B cell (primary cell): ENCODE measurements at regions not wholly inside any gene's neighbourhood (a gene's known extent, or its start where the extent isn't known, plus 50 kb on each side); places are given as distances from the start of the nearest gene placed in this dataset.
"Not testable (repeated sequence)": the region's sequence is repeated elsewhere in the genome, so short reads cannot be mapped to it uniquely, and the experiment has no call there.

ENCODE experiments used
- ATAC-seq: fragments of 200-7000 bp; cut with Tn5 transposase; one replicate; pipeline ENCODE4 v1.10.0; 2021; ENCODE audit warnings: low read depth, mild to moderate bottlenecking, moderate number of reproducible peaks, moderate library complexity
- CTCF ChIA-PET: fragments of 350-600 bp; sonication (Branson Sonifier 250); formaldehyde crosslinking; loops from one replicate; lab custom pipeline; 2021; ENCODE audit warnings: antibody characterized with exemption, inconsistent platforms; lab: Charles Lee
- POLR2A ChIA-PET: fragments of 350-600 bp; sonication (Branson Sonifier 250); formaldehyde crosslinking; loops from one replicate; lab custom pipeline; 2021; ENCODE audit warnings: antibody characterized with exemption; lab: Charles Lee
- DNase-seq: peaks from one replicate; pipeline ENCODE4 v3.0.0; 2013
- H2AFZ ChIP-seq: 2 replicates; pipeline ENCODE4 v1.6.1; 2012; ENCODE audit warnings: mild to moderate bottlenecking, low read depth, low read length; ENCODE audit not compliant: insufficient read depth, poor library complexity, severe bottlenecking
- H3K27ac ChIP-seq, 2 donors: 1 replicate in 1 of 2; 2 replicates in 1 of 2; pipeline ENCODE4 v1.5.1; 2012 to 2013; ENCODE audit warnings: low read length in 2 of 2, mild to moderate bottlenecking in 2 of 2, moderate library complexity in 1 of 2
- H3K27me3 ChIP-seq, 4 experiments: fragments of 200-600 bp in 1 of 4; sonication (generic) in 1 of 4; replicated peaks in 1 of 4; 1 replicate in 2 of 4; 2 replicates in 2 of 4; pipeline versions ENCODE4 v1.6.1 to v1.7.0; 2013 to 2016; ENCODE audit warnings: low read length in 3 of 4, mild to moderate bottlenecking in 2 of 4, mixed read lengths in 1 of 4, moderate library complexity in 1 of 4; ENCODE audit not compliant: insufficient read depth in 4 of 4, control insufficient read depth in 3 of 4; ENCODE audit errors: control extremely low read depth in 1 of 4
- H3K36me3 ChIP-seq, 2 experiments: replicated peaks in 1 of 2; 1 replicate in 1 of 2; 2 replicates in 1 of 2; pipeline versions ENCODE4 v1.6.1 to v1.7.1; 2013; ENCODE audit warnings: low read length in 1 of 2; ENCODE audit not compliant: insufficient read depth in 2 of 2, control insufficient read depth in 1 of 2; ENCODE audit errors: control extremely low read depth in 1 of 2, extremely low read depth in 1 of 2
- H3K4me1 ChIP-seq, 2 donors: fragments of 200-600 bp in 1 of 2; sonication (generic) in 1 of 2; 1 replicate in 1 of 2; 2 replicates in 1 of 2; pipeline versions ENCODE4 v1.5.1 to v1.6.1; 2013 to 2017; ENCODE audit warnings: low read length in 2 of 2; ENCODE audit not compliant: control insufficient read depth in 2 of 2, insufficient read depth in 2 of 2
- H3K4me2 ChIP-seq: replicated peaks from 2 replicates; pipeline ENCODE3; 2012; ENCODE audit warnings: mild to moderate bottlenecking, low read depth, low read length; ENCODE audit not compliant: poor library complexity, severe bottlenecking
- H3K4me3 ChIP-seq, 5 experiments: fragments of 200-600 bp in 1 of 5; sonication (generic) in 1 of 5; 1 replicate in 3 of 5; 2 replicates in 2 of 5; pipeline versions ENCODE4 v1.5.1 to v1.7.0; 2011 to 2016; ENCODE audit warnings: low read length in 4 of 5, mild to moderate bottlenecking in 4 of 5, low read depth in 2 of 5, control low read depth in 1 of 5, moderate library complexity in 1 of 5; ENCODE audit not compliant: insufficient read depth in 1 of 5; ENCODE audit errors: control extremely low read depth in 1 of 5, extremely low read depth in 1 of 5
- H3K79me2 ChIP-seq: fragments of 200-600 bp; sonication (generic); one replicate; pipeline ENCODE4 v1.6.0; 2016; ENCODE audit warnings: low read length; ENCODE audit not compliant: control insufficient read depth, insufficient read depth
- H3K9ac ChIP-seq: fragments of 200-600 bp; sonication (generic); 2 replicates; pipeline ENCODE4 v1.6.1; 2017; ENCODE audit warnings: mild to moderate bottlenecking, low read length, moderate library complexity
- H3K9me3 ChIP-seq, 3 donors: one replicate each; pipeline versions ENCODE4 v1.6.1 to v1.7.1; 2013; ENCODE audit warnings: low read length in 2 of 3; ENCODE audit not compliant: control insufficient read depth in 2 of 3, insufficient read depth in 1 of 3; ENCODE audit errors: control extremely low read depth in 1 of 3
- H4K20me1 ChIP-seq: 2 replicates; pipeline ENCODE4 v1.6.0; 2012; ENCODE audit warnings: mild to moderate bottlenecking, low read length; ENCODE audit not compliant: insufficient read depth, control insufficient read depth, poor library complexity, severe bottlenecking
- H3K27ac Mint-ChIP-seq: one replicate; pipeline ENCODE4 v1.8.0; 2021; ENCODE audit warnings: mixed read lengths
- H3K27me3 Mint-ChIP-seq: one replicate; pipeline ENCODE4 v1.8.0; 2021; ENCODE audit warnings: mixed read lengths
- H3K4me1 Mint-ChIP-seq: one replicate; pipeline ENCODE4 v1.8.0; 2021; ENCODE audit warnings: mixed read lengths
- H3K4me3 Mint-ChIP-seq: one replicate; pipeline ENCODE4 v1.8.0; 2021; ENCODE audit warnings: mixed read lengths
- H3K9me3 Mint-ChIP-seq: one replicate; pipeline ENCODE4 v1.8.0; 2022; ENCODE audit warnings: mixed read lengths; ENCODE audit not compliant: insufficient read depth
- EZH2 ChIP-seq: IDR thresholded peaks from 2 replicates; pipeline ENCODE4 v1.6.1; 2012; ENCODE audit warnings: borderline replicate concordance, low read depth, mild to moderate bottlenecking, moderate library complexity, low read length; ENCODE audit not compliant: insufficient read depth, poor library complexity, severe bottlenecking
- WGBS: methylation state at CpG from one replicate; pipeline ENCODE4 v1.1.5; 2013; ENCODE audit warnings: missing lambda C conversion rate; ENCODE audit not compliant: insufficient coverage; 5-methylcytosine and 5-hydroxymethylcytosine counted together
- intact Hi-C: fragments of 100-400 bp; cut with micrococcal nuclease; formaldehyde crosslinking; loops from one replicate; pipeline ENCODE4 v1.10.0; 2022
- TF ChIP-seq, protein P1 (sequence below): fragments of 200-600 bp; IDR thresholded peaks from one replicate; pipeline ENCODE4 v1.8.0; 2022; ENCODE audit warnings: antibody characterized with exemption, mild to moderate bottlenecking

DNA sequence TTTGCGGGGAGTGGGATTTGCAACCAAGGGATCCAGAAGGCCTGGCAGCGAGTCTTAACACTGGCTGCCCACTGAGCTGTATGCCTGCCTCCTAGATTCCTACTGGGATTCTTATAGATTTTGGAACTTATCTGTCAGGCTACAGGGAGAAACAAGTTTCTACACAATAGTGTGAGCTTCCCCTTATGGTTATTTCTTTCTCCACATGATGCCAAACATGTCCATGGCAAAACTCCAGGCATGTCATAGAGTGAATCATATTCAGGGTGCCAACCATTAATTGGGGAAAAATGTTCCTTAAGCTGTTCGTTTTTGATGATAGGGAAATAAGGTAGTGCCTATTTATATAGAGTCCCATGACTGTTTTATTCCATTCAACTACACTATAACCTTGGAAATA, 1185.2 kb upstream of the CELF4 start:
- CTCF ChIA-PET: interaction anchor here (0.6 kb wide), 1 partner anchor 10 kb away, joined by 3 read pairs; no protein-coding TSS in a partner anchor
- 80% methylated on average over 1 of the region's 3 CpGs for WGBS

DNA sequence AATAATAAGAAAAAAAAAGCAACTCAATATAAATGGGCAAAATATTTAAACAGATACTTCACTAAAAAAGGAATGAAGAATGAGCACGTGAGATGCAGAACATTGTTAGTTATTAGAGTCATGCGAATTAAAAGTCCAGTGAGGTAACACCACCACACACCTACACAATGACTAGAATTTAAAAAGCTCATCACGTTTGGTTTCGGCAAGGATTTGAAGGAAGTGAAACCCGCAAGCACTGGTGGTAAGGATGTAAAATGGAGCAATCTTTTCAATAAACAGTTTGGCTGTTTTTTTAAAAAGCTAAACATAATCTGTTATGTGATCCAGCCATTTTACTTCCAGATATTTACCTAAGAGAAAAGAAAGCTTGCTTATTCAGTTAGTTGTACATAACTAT, 1181.6 kb upstream of the CELF4 start:
- H3K9ac ChIP-seq: no peak overlapping the region
- H3K9me3 ChIP-seq: no peaks in the 10 kb centered on the region
- no peak overlapping the region for H2AFZ ChIP-seq
- intact Hi-C loops: no loop called here
- POLR2A ChIA-PET: no interaction called here
- Mint-ChIP-seq H3K27ac (no peak overlapping the region), H3K9me3 (peaks cover 2% of the 10 kb centered on the region), H3K4me3 (no peak overlapping the region), H3K4me1 (no peaks in the 10 kb centered on the region), H3K27me3 (no peaks in the 10 kb centered on the region)
- H3K36me3 ChIP-seq: no peaks in the 10 kb centered on the region
- TF ChIP-seq EZH2: no peak
- TF ChIP-seq, protein P1, sequence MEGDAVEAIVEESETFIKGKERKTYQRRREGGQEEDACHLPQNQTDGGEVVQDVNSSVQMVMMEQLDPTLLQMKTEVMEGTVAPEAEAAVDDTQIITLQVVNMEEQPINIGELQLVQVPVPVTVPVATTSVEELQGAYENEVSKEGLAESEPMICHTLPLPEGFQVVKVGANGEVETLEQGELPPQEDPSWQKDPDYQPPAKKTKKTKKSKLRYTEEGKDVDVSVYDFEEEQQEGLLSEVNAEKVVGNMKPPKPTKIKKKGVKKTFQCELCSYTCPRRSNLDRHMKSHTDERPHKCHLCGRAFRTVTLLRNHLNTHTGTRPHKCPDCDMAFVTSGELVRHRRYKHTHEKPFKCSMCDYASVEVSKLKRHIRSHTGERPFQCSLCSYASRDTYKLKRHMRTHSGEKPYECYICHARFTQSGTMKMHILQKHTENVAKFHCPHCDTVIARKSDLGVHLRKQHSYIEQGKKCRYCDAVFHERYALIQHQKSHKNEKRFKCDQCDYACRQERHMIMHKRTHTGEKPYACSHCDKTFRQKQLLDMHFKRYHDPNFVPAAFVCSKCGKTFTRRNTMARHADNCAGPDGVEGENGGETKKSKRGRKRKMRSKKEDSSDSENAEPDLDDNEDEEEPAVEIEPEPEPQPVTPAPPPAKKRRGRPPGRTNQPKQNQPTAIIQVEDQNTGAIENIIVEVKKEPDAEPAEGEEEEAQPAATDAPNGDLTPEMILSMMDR: no peak
- no peaks in the 10 kb centered on the region for H3K79me2 ChIP-seq
- H3K4me1 ChIP-seq: no peaks in the 10 kb centered on the region
- no peaks in the 10 kb centered on the region for H3K27me3 ChIP-seq
- no peak overlapping the region for H3K4me3 ChIP-seq
- H4K20me1 ChIP-seq: no peaks in the 10 kb centered on the region
- ATAC-seq: no peak
- CTCF ChIA-PET: no interaction called here
- DNase-seq: no peak
- no peak overlapping the region for H3K27ac ChIP-seq
- H3K4me2 ChIP-seq: no peak overlapping the region
- WGBS: no CpG with 5 or more reads among the region's 5 CpGs

More for the DNA sequence above, 1185.2 kb upstream of the CELF4 start:
- Histone ChIP-seq H3K4me3 (no peak overlapping the region), H3K27me3 (no peaks in the 10 kb centered on the region), H2AFZ (no peak overlapping the region), H3K36me3 (no peaks in the 10 kb centered on the region), H3K9me3 (no peaks in the 10 kb centered on the region), H4K20me1 (no peaks in the 10 kb centered on the region), H3K4me1 (no peaks in the 10 kb centered on the region), H3K9ac (no peak overlapping the region), H3K79me2 (no peaks in the 10 kb centered on the region), H3K27ac (no peak overlapping the region), H3K4me2 (no peak overlapping the region)
- Mint-ChIP-seq H3K27ac (no peak overlapping the region), H3K9me3 (peaks cover 2% of the 10 kb centered on the region), H3K4me3 (no peak overlapping the region), H3K4me1 (no peaks in the 10 kb centered on the region), H3K27me3 (no peaks in the 10 kb centered on the region)
- DNase-seq (no peak), ATAC-seq (no peak)
- intact Hi-C loops: no loop called here
- POLR2A ChIA-PET: no interaction called here
- TF ChIP-seq, protein P1: no peak
- TF ChIP-seq EZH2: no peak

DNA sequence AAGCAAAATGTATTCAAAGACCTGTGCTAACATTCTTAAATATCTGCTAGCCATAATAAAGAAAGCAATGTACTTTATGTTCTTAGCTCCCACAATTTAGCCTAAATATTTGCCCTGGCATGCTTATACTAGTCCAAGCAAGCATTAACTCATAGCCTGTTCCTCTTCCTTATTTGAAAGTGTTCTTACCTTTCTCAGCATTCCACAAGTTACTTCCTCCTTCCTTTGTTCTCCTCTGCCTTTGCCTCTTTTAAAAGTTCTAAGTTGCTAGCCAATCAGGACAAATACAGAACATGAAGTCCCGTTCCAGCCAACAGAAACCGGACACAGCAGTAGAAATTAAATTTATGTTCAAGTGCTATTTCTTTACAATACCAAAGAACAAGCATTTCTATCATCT, 1154.6 kb upstream of the CELF4 start:
- H3K4me1 ChIP-seq, H3K4me3 Mint-ChIP-seq, ATAC-seq, H3K27me3 ChIP-seq, CTCF ChIA-PET, H3K4me1 Mint-ChIP-seq, H3K4me3 ChIP-seq, H3K27me3 Mint-ChIP-seq, DNase-seq, H3K27ac ChIP-seq, H3K27ac Mint-ChIP-seq, H3K4me2 ChIP-seq, H3K79me2 ChIP-seq, H3K36me3 ChIP-seq, H3K9me3 Mint-ChIP-seq, H3K9ac ChIP-seq, POLR2A ChIA-PET, H2AFZ ChIP-seq, H4K20me1 ChIP-seq, intact Hi-C loops, H3K9me3 ChIP-seq: not testable (repeated sequence)
- WGBS: no CpG with 5 or more reads among the region's 2 CpGs
